Spleen (tissue), 11 donors: ENCODE measurements at regions not wholly inside any gene's neighbourhood (a gene's known extent, or its start where the extent isn't known, plus 50 kb on each side); places are given as distances from the start of the nearest gene placed in this dataset.
"Not testable (repeated sequence)": the region's sequence is repeated elsewhere in the genome, so short reads cannot be mapped to it uniquely, and the experiment has no call there.

Experiments
- DNase-seq: peaks from one replicate; pipeline ENCODE4 v3.0.0-alpha.2; 2020
- H3K27ac ChIP-seq, 8 donors: fragments of 200-600 bp; sonication (generic) in 7 of 8; 1 replicate in 4 of 8; 2 replicates in 4 of 8; pipeline versions ENCODE4 v1.5.0 to v1.8.0; 2016 to 2021; ENCODE audit warnings: inconsistent platforms in 4 of 8, mild to moderate bottlenecking in 4 of 8, moderate library complexity in 1 of 8
- H3K27me3 ChIP-seq, 7 donors: fragments of 200-600 bp; sonication (generic) in 6 of 7; replicated peaks in 1 of 7; 1 replicate in 4 of 7; 2 replicates in 3 of 7; pipeline versions ENCODE4 v1.5.0 to v1.8.0; 2016 to 2021; ENCODE audit warnings: inconsistent platforms in 3 of 7, mild to moderate bottlenecking in 1 of 7
- H3K36me3 ChIP-seq, 6 donors: fragments of 200-600 bp; sonication (generic) in 5 of 6; 1 replicate in 4 of 6; 2 replicates in 2 of 6; pipeline versions ENCODE4 v1.5.0 to v1.8.0; 2016 to 2021; ENCODE audit warnings: inconsistent platforms in 2 of 6
- H3K4me1 ChIP-seq, 6 donors: fragments of 200-600 bp; sonication (generic) in 5 of 6; 1 replicate in 3 of 6; 2 replicates in 3 of 6; pipeline versions ENCODE4 v1.5.0 to v1.8.0; 2016 to 2021; ENCODE audit warnings: inconsistent platforms in 3 of 6
- H3K4me3 ChIP-seq, 8 donors: fragments of 200-600 bp; sonication (generic) in 7 of 8; 1 replicate in 4 of 8; 2 replicates in 4 of 8; pipeline versions ENCODE4 v1.5.0 to v1.8.0; 2016 to 2021; ENCODE audit warnings: inconsistent platforms in 4 of 8, mild to moderate bottlenecking in 4 of 8, moderate library complexity in 2 of 8
- H3K9me3 ChIP-seq, 8 donors: fragments of 200-600 bp; sonication (generic) in 7 of 8; 1 replicate in 4 of 8; 2 replicates in 4 of 8; pipeline versions ENCODE4 v1.5.0 to v1.8.0; 2016 to 2021; ENCODE audit warnings: inconsistent platforms in 4 of 8
- CTCF ChIP-seq, 11 experiments: fragments of 200-600 bp in 7 of 11; fragments of 450-650 bp in 4 of 11; sonication (generic) in 4 of 11; IDR thresholded peaks in 8 of 11; conservative IDR thresholded peaks in 3 of 11; 1 replicate in 7 of 11; 2 replicates in 4 of 11; pipeline versions ENCODE4 v1.4.0 to v1.8.0; 2016 to 2021; ENCODE audit warnings: antibody characterized with exemption in 11 of 11, inconsistent platforms in 4 of 11, mild to moderate bottlenecking in 1 of 11
- POLR2A ChIP-seq, 3 donors: fragments of 450-650 bp; IDR thresholded peaks; one replicate each; pipeline ENCODE4 v1.5.1; 2017; ENCODE audit warnings: antibody characterized with exemption in 3 of 3, mild to moderate bottlenecking in 1 of 3
- POLR2AphosphoS5 ChIP-seq, 3 donors: sonication (generic); formaldehyde crosslinking; IDR thresholded peaks; one replicate each; pipeline ENCODE4 v1.5.1; 2017; ENCODE audit warnings: antibody characterized with exemption in 3 of 3
- WGBS, 5 donors: extraction: QIAGEN DNeasy Blood & Tissue Kit in 3 of 5; methylation state at CpG; one replicate each; pipeline versions ENCODE4 v1.1.5 to v1.1.7; 2013 to 2018; 5-methylcytosine and 5-hydroxymethylcytosine counted together
- intact Hi-C: fragments of 100-400 bp; cut with DNase I; formaldehyde crosslinking; loops from one replicate; pipeline ENCODE4 v1.15.0; 2023; ENCODE audit warnings: low total_unique reads
- donor health status: healthy with polysubstance abuse.
- donor health status: DM: no; HTN: no; CAD: no; lungs with moderate emphysema.
- donor health status: DM: no; HTN: no; CAD: no.
- donor health status: Bipolar disorder and iron deficiency.
- donor health status: healthy.
- donor health status: DM: no; HTN: no; CAD: no.
- donor health status: DM: yes; HTN: yes; CAD: no.

- Histone ChIP-seq H3K4me3 (no peak overlapping the region), H3K27me3 (no peaks in the 10 kb centered on the region), H3K36me3 (no peaks in the 10 kb centered on the region), H3K4me1 (no peaks in the 10 kb centered on the region), H3K27ac (no peak overlapping the region), H3K9me3 (no peaks in the 10 kb centered on the region)
- intact Hi-C loops, result no loop called here
- no peak for DNase-seq
- peak in 6 of 11 experiments; percentile 10 to 52 (median 40) for TF ChIP-seq CTCF (IDR thresholded peaks at IDR 0.05 in 8 of 11, conservative IDR thresholded peaks at IDR 0.05 in 3 of 11)
- no peak for TF ChIP-seq POLR2A (IDR thresholded peaks at IDR 0.05)
- 47 to 63% (median 58%) methylated on average over 3 of the region's 3 CpGs for WGBS, 5 donors
Measured at GRCh38 chr5:44536650-44537260, 147.5 kb upstream of the FGF10 start.

- Histone ChIP-seq H3K9me3 (peaks cover 0 to 5% (median 1%) of the 10 kb centered on the region in 8 donors), H3K36me3 (no peaks in the 10 kb centered on the region), H3K4me1 (no peaks in the 10 kb centered on the region), H3K27ac (no peak overlapping the region), H3K27me3 (no peaks in the 10 kb centered on the region), H3K4me3 (no peak overlapping the region)
- 62 to 79% (median 71%) methylated on average over 3 of the region's 3 CpGs for WGBS, 5 donors
- DNase-seq, result no peak
- TF ChIP-seq POLR2A (IDR thresholded peaks at IDR 0.05) (no peak), POLR2AphosphoS5 (IDR thresholded peaks at IDR 0.05) (no peak), CTCF (IDR thresholded peaks at IDR 0.05 in 8 of 11, conservative IDR thresholded peaks at IDR 0.05 in 3 of 11) (no peak)
- intact Hi-C loops, result no loop called here
Measured at GRCh38 chr5:44535621-44536020, 146.4 kb upstream of the FGF10 start.

- no peaks in the 10 kb centered on the region for H3K27me3 ChIP-seq
- peaks cover 0 to 10% (median 1%) of the 10 kb centered on the region in 8 donors for H3K9me3 ChIP-seq
- H3K4me1 ChIP-seq, result no peaks in the 10 kb centered on the region
- intact Hi-C loops, result no loop called here
- DNase-seq, result no peak
- no peak for TF ChIP-seq CTCF (IDR thresholded peaks at IDR 0.05 in 8 of 11, conservative IDR thresholded peaks at IDR 0.05 in 3 of 11)
- TF ChIP-seq POLR2AphosphoS5 (IDR thresholded peaks at IDR 0.05), result no peak
- TF ChIP-seq POLR2A (IDR thresholded peaks at IDR 0.05), result no peak
- no peaks in the 10 kb centered on the region for H3K36me3 ChIP-seq
- 82 to 92% (median 87%) methylated on average over 1 of the region's 1 CpG for WGBS, 5 donors
- H3K27ac ChIP-seq, result no peak overlapping the region
- H3K4me3 ChIP-seq, result no peak overlapping the region
Measured at GRCh38 chr5:44532981-44533380, 143.8 kb upstream of the FGF10 start.

GRCh38 chr5:44531756-44532155 is 142.5 kb upstream of the FGF10 start:
- WGBS, 5 donors, result 73 to 91% (median 84%) methylated on average over 2 of the region's 2 CpGs
- H3K36me3 ChIP-seq, H3K4me1 ChIP-seq, H3K27ac ChIP-seq, H3K27me3 ChIP-seq, intact Hi-C loops, H3K4me3 ChIP-seq, DNase-seq: not testable (repeated sequence)
- peaks cover 0 to 10% (median 3%) of the 10 kb centered on the region in 8 donors for H3K9me3 ChIP-seq

GRCh38 chr5:44530783-44531182 is 141.6 kb upstream of the FGF10 start:
- H3K27me3 ChIP-seq, H3K27ac ChIP-seq, H3K36me3 ChIP-seq, H3K4me1 ChIP-seq, DNase-seq, intact Hi-C loops, H3K4me3 ChIP-seq: not testable (repeated sequence)
- H3K9me3 ChIP-seq, result peaks cover 0 to 10% (median 3%) of the 10 kb centered on the region in 8 donors
- WGBS, 5 donors, result 79 to 93% (median 88%) methylated on average over 6 of the region's 6 CpGs
